ENCODE measurements at regions not wholly inside any gene's neighbourhood (a gene's known extent, or its start where the extent isn't known, plus 50 kb on each side); places are given as distances from the start of the nearest gene placed in this dataset.

DNA sequence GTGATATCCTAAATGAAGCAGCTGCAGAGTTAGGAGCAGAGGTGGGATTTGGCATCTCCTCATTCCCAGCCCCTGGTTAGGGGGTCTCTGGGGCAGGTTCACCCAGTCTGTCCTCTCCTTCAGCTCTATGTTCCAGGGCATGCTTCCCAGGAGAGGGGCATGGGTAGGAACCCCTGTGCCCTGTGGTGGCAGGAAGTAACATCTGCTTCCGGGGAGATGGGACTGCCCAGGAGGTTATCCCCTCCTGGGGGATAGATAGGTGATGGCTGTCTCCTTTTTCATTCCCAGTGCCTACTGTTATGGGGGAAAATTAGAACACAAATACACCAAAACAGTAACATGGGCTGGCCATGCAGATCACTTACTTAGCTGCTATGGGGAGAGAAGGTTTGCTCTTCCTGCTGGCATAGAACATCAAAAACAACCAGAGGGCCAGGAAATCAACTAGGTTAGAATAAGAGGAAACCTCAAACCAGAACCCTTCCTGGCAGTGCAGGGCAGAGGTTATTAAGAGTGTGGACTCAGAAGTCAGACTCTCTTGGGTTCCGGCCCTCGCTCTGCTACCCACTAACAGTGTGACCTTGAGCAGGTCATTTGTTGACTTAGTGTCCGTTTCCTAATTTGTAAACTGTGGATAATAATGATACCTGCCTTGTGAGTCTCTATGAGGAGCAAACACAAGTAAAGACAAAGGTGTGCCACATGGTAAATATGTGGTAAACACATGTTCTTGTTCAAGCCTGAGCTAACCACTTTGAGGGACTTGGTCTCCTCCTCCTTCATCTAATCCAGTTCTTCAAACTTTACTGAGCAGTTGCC, 157.8 kb upstream of the JUN start:
- no peak for TF ChIP-seq EP300 (IDR thresholded peaks at IDR 0.05; ENCODE audit: borderline replicate concordance)
- TF ChIP-seq CREB1 (IDR thresholded peaks at IDR 0.05; ENCODE audit: low read depth): no peak
- TF ChIP-seq REST (IDR thresholded peaks at IDR 0.05; ENCODE audit: low read depth): no peak

- TF ChIP-seq TCF12 (IDR thresholded peaks at IDR 0.05; ENCODE audit: low read depth): no peak
- no peak for TF ChIP-seq FOXM1 (IDR thresholded peaks at IDR 0.05; ENCODE audit: borderline replicate concordance, low read depth)
- no peak for TF ChIP-seq CEBPB (IDR thresholded peaks at IDR 0.05)
- no peak for TF ChIP-seq ZBTB7A (IDR thresholded peaks at IDR 0.05; ENCODE audit: low read depth)
- no peak for TF ChIP-seq MAX (IDR thresholded peaks at IDR 0.05)
- TF ChIP-seq TEAD4 (IDR thresholded peaks at IDR 0.05): no peak
- TF ChIP-seq REST (IDR thresholded peaks at IDR 0.05; ENCODE audit: low read depth): no peak
- no peak for TF ChIP-seq USF1 (IDR thresholded peaks at IDR 0.05)
These were observed 158.9 kb upstream of the JUN start for GRCh38 chr1:58942759-58943191.

DNA sequence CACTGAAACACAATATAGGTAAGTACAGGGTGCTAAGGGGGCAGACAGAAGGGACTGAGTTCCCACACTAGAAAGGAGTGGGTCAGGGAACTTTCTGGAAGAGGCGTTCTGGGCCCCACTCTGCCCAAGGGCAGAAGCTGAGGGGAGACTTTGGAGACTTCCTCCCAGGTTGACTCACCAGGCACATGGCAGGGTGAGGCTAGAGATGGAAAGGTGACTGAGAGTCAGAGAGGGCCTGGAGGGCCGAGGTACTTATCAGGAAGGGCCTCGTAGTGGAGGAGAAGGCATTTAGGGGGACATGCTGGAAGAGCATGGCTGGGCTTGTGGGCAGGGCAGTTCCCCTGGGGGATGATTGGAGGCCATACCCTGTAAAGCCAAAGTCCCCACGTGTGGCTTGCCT, 159.9 kb upstream of the JUN start:
- TF ChIP-seq REST (IDR thresholded peaks at IDR 0.05; ENCODE audit: low read depth) (no peak), EP300 (IDR thresholded peaks at IDR 0.05; ENCODE audit: borderline replicate concordance) (no peak), YY1 (IDR thresholded peaks at IDR 0.05; ENCODE audit: low read depth) (no peak), MAX (IDR thresholded peaks at IDR 0.05) (no peak)

- TF ChIP-seq NFIC (IDR thresholded peaks at IDR 0.05) (no peak), CREB1 (IDR thresholded peaks at IDR 0.05; ENCODE audit: low read depth) (no peak), TCF12 (IDR thresholded peaks at IDR 0.05; ENCODE audit: low read depth) (no peak), MAX (IDR thresholded peaks at IDR 0.05) (no peak), REST (IDR thresholded peaks at IDR 0.05; ENCODE audit: low read depth) (no peak), YY1 (IDR thresholded peaks at IDR 0.05; ENCODE audit: low read depth) (no peak), FOXM1 (IDR thresholded peaks at IDR 0.05; ENCODE audit: borderline replicate concordance, low read depth) (no peak), ZBTB7A (IDR thresholded peaks at IDR 0.05; ENCODE audit: low read depth) (no peak), USF1 (IDR thresholded peaks at IDR 0.05) (no peak), TAF1 (IDR thresholded peaks at IDR 0.05; ENCODE audit: low read depth) (no peak), CEBPB (IDR thresholded peaks at IDR 0.05) (no peak), RAD21 (IDR thresholded peaks at IDR 0.05; ENCODE audit: low read depth) (no peak), TEAD4 (IDR thresholded peaks at IDR 0.05) (no peak), EGR1 (IDR thresholded peaks at IDR 0.05) (no peak), EP300 (IDR thresholded peaks at IDR 0.05; ENCODE audit: borderline replicate concordance) (no peak)
These were observed 160.6 kb upstream of the JUN start for GRCh38 chr1:58944439-58944838.

All from Ishikawa (cell line).